ENCODE measurements at regions not wholly inside any gene's neighbourhood (a gene's known extent, or its start where the extent isn't known, plus 50 kb on each side); places are given as distances from the start of the nearest gene placed in this dataset.
"Not testable (repeated sequence)": the region's sequence is repeated elsewhere in the genome, so short reads cannot be mapped to it uniquely, and the experiment has no call there.

DNA sequence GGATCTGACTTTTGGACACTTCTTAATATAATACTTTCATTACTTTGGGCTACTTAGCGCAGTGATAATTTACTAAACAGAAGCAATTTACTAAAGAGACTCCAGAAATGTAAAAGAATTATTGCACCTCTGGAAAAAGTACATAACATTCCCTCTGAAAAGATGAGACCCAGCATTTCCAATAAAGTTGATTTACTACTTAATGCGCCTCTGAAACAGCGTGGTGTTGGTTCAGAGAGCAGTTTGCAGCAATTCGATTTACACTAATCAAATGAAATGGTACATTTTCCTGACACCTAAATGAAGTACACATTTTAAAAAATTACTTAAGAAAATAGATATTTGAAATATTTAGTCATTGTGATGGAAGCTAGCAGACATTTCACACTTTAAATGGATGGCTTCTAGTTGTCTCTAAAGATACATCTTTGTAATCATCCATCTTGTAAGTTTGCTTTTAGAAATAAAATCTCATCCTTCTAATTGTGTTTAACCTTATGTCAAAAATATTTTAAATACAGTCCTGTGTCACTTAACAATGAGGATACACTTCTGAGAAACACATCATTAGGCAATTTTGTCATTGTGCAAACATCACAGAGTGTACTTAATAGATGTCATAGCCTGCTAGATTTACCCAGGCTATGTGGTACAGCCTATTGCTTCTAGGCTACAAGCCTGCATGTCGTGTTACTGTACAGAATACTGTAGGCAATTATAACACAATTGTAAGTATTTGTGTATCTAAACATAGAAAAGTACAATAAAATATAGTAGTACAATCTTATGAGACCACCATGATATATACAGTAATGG is 284.6 kb upstream of the UBE2E3 start:
- DNase-seq (ENCODE audit: low read depth, low spot score) = no peak

DNA sequence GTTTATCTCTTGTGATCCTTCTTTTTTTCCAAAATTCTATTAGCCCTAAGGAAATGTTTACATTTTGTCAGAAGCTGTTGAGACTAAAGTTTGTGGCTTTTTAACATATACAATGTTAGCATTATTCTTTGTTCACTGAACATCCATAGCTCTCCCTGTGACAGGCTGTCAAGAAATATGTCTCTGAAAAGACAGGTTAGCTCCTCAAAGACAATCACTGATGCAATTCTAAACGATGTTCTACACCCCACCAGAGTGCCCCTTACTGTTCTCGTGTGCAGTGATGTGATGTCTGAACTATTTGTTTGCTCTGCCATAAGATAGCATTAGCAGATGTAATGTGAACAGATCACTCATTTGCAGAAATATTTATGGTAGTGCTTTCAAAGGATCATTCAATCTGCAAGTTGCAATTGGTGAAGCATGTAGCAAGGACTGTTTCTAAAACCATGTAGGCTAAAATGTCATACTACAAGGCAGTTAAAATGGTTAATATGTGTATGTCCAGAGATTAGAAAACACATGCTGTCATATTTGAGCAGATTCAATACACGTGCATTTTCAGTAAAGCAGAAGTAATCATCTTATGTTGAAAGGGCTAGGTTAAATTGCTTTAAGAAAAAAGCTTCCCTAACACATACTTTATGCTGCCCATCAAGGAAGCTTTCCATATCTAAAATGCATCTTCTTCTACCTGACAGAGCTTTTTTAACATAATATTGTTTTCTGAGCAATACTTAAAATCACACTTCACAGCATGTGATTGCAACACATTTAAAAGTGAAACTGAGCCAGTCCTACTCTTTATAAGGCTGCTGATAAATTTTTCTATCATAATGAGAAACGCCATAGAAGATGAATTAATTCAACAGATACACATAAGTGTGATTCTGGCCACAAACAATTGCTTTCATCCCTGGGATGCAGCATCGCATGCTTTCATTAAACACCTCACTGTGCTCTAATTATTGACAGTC is 285.7 kb upstream of the UBE2E3 start:
- DNase-seq (ENCODE audit: low read depth, low spot score) = no peak

GRCh38 chr2:180692322-180692721 is 288.1 kb upstream of the UBE2E3 start:
- DNase-seq (ENCODE audit: low read depth, low spot score) = no peak

- not testable (repeated sequence) for DNase-seq (ENCODE audit: low read depth, low spot score)
These were observed 288.6 kb upstream of the UBE2E3 start for GRCh38 chr2:180691855-180692223.

DNA sequence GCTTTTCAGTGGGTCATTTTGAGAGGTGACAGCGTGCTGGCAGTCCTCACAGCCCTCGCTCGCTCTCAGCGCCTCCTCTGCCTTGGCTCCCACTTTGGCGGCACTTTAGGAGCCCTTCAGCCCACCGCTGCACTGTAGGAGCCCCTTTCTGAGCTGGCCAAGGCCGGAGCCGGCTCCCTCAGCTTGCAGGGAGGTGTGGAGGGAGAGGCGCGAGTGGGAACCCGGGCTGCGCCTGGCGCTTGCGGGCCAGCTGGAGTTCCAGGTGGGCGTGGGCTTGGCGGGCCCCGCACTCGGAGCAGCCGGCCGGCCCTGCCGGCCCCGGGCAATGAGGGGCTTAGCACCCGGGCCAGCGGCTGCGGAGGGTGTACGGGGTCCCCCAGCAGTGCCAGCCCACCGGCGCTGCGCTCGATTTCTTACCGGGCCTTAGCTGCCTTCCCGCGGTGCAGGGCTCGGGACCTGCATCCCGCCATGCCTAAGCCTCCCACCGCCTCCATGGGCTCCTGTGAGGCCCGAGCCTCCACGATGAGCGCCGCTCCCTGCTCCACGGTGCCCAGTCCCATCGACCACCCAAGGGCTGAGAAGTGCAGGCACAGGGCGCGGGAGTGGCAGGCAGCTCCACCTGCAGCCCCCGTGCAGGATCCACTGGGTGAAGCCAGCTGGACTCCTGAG is 289.1 kb upstream of the UBE2E3 start:
- not testable (repeated sequence) for DNase-seq (ENCODE audit: low read depth, low spot score)

- DNase-seq (ENCODE audit: low read depth, low spot score) = no peak
These were observed 289.8 kb upstream of the UBE2E3 start for GRCh38 chr2:180690611-180691010.

DNA sequence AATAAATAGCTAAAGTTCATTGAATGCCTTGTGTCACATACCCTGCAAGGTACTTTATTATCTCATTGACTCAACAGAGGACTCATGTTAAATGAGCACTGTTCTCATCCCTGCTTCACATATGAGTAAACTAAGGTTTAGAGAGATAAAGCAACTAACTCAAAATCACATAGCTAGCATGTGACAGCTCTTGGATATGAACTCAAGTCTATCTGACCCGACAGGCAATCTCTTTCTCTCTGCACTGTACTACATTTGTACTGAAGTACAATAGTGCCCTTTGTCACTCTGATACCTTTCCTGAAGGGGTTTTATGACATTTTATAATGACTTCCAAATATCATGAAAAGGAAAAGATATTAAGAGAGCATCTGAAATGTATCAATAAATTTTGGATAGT is 297.5 kb upstream of the UBE2E3 start:
- no peak for DNase-seq (ENCODE audit: low read depth, low spot score)

GRCh38 chr2:180679693-180680092 is 300.7 kb upstream of the UBE2E3 start:
- DNase-seq (ENCODE audit: low read depth, low spot score) = peak; percentile 6

GRCh38 chr2:180678625-180678972 is 301.8 kb upstream of the UBE2E3 start:
- DNase-seq (ENCODE audit: low read depth, low spot score) = no peak

GRCh38 chr2:180677930-180678624 is 302.3 kb upstream of the UBE2E3 start:
- no peak for DNase-seq (ENCODE audit: low read depth, low spot score)

DNA sequence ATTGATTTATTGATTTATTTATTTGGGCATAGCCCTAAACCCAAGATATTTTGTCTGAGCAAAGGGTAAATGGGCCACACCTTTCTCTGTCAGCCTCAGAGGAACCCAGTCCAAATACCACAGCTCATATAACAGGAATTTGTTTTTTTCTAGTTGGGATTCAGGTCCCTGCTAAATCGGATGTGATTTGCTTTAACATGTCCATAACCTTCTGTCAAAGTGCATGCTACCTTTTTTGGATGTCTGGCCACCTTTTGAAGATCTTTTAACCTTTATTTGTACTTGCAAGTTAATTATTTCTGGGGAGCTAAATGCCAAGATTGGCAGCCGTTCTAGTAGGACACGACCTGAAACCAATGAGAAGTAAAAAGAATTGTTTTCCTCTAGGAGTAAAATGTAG is 303.2 kb upstream of the UBE2E3 start:
- no peak for DNase-seq (ENCODE audit: low read depth, low spot score)

GRCh38 chr2:180676520-180677025 is 303.8 kb upstream of the UBE2E3 start:
- no peak for DNase-seq (ENCODE audit: low read depth, low spot score)

- no peak for DNase-seq (ENCODE audit: low read depth, low spot score)
These were observed 305.2 kb upstream of the UBE2E3 start for GRCh38 chr2:180675170-180675569.

- no peak for DNase-seq (ENCODE audit: low read depth, low spot score)
These were observed 308.0 kb upstream of the UBE2E3 start for GRCh38 chr2:180672377-180672776.

DNA sequence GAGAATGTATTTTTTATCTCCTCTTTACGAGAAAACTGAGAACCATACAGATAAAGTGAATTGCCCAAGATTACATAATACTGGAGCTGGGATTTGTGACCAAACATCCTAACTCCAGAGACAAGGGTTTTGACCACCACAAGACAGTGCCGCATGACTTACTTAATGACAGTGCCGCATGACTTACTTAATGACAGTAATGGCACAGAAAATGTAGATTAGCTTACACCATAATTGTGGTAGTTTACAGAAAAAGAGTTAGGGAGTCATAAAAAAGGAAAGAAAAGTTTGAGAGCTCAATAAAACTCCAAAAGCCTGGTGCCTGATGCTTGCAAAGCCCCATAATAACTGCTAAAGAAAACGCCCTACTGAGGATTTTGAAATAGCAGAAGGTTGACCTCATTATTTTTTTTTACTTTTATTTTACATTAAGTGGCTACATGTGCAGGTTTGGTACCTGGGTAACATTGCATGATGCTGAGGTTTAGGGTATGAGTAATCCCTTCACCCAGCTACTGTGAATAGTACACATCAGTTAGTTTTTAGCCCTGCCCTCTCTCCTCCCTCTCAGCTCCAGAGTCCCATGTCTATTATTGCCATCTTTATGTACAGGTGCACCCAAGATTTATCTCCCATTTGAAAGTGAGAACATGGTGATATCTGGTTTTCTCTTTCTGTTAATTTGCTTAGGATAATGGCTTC is 310.0 kb upstream of the UBE2E3 start:
- no peak for DNase-seq (ENCODE audit: low read depth, low spot score)

GRCh38 chr2:180669016-180669415 is 311.4 kb upstream of the UBE2E3 start:
- no peak for DNase-seq (ENCODE audit: low read depth, low spot score)

DNA sequence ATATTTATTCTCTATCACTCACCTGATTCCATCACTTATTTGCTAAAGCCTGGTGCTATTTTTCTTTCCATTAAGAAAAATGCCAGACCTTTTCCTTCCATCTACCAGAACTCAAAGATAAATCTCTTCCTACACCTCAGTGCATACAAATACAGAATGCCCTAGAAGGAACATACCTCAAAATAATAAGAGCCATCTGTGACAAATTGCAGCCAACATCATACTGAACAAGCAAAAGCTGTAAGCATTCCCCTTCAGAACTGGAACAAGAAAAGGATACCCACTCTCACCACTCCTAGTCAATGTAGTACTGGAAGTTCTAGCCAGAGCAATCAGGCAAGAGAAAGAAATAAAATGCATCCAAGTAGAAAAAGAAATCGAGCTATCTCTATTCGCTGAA is 315.9 kb upstream of the UBE2E3 start:
- DNase-seq (ENCODE audit: low read depth, low spot score) = no peak

DNA sequence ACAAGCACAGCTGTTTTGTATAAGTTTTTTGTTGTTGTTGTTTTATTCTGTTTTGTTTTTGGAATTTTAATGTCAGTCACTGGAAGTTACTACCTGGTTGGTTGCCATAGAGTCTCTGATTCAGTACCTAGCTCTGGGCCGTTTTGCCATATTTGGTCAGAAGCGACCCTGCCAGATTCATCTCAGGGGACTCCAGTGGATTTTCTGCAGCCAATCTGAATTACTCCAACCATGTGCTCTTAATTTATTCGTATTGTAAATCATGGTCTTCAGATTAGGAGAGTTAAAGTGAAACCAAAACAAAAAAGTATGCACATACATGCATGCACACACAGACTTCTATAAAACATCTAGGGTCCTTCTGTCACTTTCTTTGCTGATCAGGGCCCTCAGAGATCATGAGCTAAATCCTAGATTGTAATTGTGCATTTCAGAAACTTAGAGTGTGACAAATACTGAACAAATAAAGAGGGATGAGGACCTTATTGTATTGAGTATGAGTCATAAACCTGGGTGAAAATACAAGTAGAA is 317.4 kb upstream of the UBE2E3 start:
- DNase-seq (ENCODE audit: low read depth, low spot score) = no peak

- no peak for DNase-seq (ENCODE audit: low read depth, low spot score)
These were observed 317.9 kb upstream of the UBE2E3 start for GRCh38 chr2:180662521-180662920.

GRCh38 chr2:180661686-180662030 is 318.7 kb upstream of the UBE2E3 start:
- DNase-seq (ENCODE audit: low read depth, low spot score) = no peak
